NCI-H2171 (cell line): ENCODE measurements at regions not wholly inside any gene's neighbourhood (a gene's known extent, or its start where the extent isn't known, plus 50 kb on each side); places are given as distances from the start of the nearest gene placed in this dataset.

Experiments used
- DNase-seq: peaks from one replicate; lab custom pipeline; 2025; lab: John Stamatoyannopoulos, UW

DNA sequence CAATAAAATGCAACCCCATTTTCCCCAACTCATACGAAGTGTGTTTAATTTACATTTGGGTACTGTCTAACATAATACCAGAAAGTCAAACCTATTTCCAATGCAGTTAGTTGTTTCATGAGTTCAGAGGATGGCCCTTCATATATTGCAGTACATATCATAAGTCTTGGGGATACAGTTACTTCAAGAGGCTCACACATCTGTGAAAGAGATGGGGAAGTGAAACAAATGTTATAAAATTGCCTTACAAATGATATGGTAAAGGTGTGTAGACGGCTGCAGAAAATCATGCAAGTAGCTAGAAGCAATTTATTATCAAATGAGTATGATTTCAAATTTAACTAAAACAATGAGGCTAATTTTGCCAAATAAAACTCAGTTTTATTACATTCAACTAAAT lies 219.0 kb upstream of the CDH12 start:
- DNase-seq: no peak

DNA sequence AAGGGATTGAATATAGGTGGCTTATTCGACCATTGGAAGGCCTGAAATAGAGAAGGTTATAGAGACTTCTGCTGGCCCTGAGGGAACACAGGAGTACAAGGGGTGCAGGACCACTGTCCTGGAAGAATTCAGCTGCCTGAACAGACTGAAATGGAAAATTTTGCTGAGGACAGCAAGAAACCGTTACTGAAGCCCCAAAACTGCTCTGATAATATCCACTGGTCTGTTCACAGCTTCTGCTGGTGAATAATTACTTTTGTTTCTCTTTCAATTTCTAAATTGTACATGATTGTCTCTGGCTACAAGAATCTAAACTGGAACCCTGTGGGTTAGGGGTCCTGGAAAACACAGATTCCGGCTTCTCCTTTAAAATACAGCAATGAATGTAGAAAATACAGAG lies 218.5 kb upstream of the CDH12 start:
- no peak for DNase-seq

DNA sequence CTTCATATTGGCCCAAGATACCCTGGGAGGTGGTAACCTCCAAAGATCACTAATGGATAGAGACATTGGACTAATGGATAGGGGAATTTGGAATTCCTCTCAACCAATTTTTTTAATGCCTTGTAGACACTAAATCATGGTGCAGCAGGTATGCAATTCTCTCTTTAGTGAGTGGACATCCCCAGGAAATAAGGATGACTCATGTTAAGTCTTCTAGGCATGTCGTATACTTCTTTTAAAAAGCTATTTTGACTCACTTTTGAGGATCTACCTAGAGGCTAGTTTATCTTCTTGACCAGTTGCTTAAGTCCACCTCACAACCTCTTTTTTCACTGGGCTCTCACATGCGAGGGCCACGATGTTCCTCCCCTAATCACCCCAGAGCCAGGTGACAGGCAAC lies 211.6 kb upstream of the CDH12 start:
- DNase-seq: no peak

DNA sequence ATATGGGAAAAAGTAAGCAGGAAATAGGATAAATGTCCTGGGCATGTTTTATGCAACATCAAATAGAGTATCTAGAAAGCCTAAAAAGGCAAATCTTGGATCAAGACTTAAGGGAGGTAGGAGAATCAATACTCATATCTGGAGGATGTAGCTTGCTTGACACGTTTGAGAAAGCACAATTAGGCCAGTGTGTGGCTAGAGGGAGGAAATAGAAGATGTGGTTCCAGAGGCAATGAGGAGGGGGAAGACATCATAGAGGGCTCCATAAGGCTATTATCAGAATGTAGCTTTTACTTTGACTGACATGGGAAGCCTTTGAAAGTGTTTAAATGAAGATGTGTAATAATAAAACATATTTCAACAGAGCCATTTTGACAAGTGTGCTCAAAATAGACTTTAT lies 200.7 kb upstream of the CDH12 start:
- DNase-seq: no peak

DNA sequence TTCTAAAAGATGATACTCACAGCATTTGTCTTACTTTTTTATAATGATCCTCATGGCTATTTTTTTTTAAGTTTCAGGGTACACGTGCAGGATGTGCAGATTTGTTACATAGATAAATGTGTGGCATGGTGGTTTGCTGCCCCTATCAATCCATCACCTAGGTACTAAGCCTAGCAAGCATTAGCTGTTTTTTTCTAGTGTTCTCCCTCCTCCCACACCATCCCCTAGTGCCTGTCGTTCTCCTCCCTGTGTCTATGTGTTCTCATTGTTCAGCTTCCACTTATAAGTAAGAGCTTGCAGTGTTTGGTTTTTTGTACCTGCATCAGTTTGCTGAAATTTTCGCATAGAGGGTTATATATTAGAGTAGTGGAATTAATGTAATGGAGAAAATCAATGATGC lies 189.1 kb upstream of the CDH12 start:
- DNase-seq: no peak

DNA sequence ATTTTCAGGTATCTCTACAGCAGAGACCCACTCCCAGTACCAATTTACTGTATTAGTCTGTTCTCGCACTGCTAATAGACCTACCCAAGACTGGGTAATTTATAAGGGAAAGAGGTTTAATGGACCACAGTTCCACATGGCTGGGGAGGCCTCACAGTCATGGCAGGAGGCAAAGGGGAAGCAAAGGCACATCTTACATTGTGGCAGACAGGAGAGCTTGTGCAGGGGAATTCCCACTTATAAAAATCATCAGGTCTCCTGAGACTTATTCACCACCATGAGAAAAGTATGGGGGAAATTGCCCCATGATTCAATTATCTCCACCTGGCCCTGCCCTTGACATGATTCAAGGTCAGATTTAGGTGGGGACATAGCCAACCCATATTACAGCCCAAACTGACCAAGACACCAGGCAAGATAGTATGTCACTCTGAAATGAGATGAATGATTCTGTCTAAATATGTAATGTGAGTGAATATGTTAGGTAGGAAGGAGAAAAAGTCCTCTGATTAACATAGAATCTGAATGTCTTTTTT lies 182.5 kb upstream of the CDH12 start:
- DNase-seq: no peak

DNA sequence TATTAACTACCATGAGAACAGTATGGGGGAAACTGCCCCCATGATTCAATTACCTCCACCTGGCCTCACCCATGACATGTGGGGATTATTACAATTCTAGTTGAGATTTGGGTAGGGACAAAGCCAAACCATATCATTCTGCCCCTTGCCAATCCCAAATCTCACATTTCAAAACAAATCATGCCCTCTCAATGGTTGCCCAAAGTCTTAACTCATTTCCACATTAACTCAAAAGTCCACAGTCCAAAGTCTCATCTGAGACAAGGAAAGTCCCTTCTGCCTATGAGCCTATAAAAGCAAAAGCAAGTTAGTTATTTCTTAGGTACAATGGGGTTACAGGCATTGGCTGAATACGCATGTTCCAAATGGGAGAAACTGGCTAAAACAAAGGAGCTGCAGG lies 180.7 kb upstream of the CDH12 start:
- no peak for DNase-seq

DNA sequence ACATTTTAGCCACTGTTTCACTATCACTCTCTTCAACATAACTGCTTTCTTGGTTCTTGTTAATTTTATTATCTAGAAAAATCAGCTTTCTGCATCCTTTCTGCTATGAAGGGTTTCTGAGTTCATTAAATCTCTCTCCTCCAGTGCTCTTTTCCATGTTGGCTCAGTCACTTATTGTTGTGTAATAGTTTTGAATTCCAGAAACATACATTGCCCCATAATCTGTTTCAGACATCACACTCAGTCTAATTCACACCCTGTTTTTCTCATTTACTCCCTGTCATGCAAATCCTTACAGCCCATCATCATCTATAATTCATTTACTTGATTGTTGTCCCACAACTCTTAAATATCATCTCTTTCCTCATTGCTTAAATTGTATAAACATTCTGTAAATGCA lies 176.1 kb upstream of the CDH12 start:
- DNase-seq: no peak

GRCh38 chr5:23028445-23029021 lies 175.4 kb upstream of the CDH12 start:
- no peak for DNase-seq

- DNase-seq: no peak
Observed at GRCh38 chr5:23027830-23028229, 174.7 kb upstream of the CDH12 start.

DNA sequence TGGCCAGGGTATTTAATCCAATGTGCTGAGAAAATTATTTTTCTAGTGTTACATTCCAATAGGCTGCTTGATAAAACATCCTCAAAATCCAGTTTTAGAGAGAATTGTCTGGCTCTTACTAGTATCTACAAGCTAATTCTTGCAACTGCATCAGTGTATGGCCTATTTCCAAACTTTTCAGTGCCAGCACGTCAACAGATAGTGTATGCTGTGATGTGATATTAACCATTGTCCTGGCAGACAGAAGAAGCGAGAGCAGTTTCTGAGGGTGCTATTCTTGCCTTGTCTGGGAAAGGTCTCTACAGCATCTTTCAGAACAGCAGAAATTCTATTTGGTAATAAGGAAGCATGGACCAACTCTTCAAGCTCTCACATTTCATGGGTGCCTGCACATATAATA lies 174.2 kb upstream of the CDH12 start:
- DNase-seq: no peak

GRCh38 chr5:23026252-23027170 lies 173.4 kb upstream of the CDH12 start:
- peak; percentile 86 for DNase-seq

DNA sequence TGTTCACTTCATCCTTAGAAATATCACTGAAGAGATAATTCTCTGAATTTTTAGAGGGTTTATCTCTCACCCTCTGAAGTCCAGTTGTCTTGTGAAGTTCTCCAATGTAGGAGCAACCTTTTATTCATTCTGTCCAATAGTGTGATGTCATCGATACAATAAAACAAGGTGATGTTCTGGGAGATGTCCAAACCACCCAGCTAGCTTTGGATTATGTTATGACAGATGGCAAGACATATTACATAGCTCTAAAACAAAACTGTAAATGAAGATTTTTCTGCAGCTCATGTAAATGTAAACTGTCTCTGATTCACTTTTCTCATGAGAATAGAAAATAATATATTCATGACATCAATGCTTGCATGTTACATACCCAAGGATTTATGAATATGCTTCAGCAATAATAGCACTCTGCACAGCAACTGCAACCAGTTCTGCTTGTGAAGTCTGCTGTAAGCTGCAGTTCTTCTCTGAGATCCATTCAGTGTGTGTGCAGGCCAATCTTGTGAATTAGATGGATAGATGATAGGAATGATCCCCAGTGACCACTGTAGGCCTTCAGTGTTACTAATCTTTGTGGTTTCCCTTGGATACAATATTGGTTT lies 172.6 kb upstream of the CDH12 start:
- DNase-seq: no peak

- no peak for DNase-seq
Observed at GRCh38 chr5:23024470-23024869, 171.3 kb upstream of the CDH12 start.

DNA sequence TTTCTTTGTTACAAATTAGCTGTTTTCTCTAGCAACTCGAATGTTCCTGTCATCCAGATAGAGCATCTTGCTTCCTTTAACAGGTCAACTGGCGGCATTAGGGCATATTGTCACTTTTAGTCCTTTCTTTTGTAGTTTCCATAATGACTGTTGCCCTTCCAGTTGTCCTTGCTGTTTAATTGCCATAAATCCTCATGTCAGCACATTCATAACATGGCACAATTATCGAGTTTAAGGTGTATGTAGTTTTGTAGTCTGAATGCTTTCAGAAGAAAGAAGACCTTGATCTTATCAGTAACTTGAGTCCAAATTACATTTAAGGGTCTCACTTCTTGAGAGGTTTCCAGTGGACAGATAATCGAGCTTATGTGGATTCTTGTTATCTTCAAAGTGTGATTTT lies 161.7 kb upstream of the CDH12 start:
- DNase-seq: no peak

DNA sequence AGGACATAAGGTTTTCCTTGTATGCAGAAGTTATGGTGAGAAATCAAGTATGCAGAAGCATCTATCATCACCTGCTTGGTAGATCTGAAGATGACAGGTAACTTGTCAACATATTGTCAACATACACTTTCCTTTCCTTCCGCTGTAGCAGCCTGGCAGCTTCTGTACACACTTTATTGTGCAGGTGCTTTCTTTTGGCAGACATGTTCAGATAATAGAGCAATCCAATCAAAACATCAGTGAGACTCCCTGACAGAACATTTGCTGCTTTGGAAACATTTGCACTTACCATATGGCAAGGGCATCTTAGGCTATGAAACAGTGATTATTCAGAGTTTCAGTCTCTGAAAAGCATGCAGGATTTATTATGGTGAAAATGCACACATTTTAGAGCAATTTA lies 161.1 kb upstream of the CDH12 start:
- DNase-seq: peak; percentile 75

- DNase-seq: no peak
Observed at GRCh38 chr5:23013395-23013998, 160.4 kb upstream of the CDH12 start.

DNA sequence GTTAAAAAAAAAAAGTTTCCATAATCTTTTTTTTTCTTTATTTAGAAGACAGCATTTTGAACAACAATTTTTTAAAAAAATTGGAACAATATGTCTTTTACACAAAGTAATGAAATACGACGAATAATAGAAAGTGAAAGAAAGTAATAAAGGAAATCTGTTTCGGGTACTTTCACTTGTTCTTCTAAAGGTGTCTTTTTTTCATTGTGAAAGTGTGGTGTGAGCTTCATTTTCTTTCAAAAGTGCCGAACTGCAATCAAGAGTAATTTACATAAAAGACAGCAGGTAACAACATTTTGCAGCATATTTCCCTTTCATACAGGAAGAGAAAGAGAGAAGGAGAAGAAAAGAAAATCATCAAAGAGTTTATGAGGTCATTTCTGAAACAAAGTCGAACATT lies 159.7 kb upstream of the CDH12 start:
- DNase-seq: no peak

DNA sequence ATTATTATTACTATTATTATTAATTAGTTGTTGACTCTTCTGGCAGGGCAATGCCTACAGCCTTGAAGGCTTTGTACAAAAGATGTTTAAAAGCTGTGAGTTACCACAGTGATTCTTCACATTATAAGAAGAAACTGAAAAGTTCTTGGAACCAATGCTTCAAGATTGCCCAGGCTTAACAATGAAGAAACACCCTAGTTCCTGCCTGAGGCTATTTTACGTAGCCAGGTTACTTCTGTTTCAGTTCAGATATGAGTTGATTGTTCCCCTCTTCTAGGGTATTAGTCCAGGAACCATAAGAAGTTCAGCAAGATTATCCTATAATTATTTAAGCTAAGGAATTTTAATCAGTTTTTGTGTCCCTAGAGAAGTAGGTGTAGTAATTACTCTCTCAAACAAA lies 154.6 kb upstream of the CDH12 start:
- DNase-seq: no peak

GRCh38 chr5:23007236-23007635 lies 154.1 kb upstream of the CDH12 start:
- no peak for DNase-seq

DNA sequence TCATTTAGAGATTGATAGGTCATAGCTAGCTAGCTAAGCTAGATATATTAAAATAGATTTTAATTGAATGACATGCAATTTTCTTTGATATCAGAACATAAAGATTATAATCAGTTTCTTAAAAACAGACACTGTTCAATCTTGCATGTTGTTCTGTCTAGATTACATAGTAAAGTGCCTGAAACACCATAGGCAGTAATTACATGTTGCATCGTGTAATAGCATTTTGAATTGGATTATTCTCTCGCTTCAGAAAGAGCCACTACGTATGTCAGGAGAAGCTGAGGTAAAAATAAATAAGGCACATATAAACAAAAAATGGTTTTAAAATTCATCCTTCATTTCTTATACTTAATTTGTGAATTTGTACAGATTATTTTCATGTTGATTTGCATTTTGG lies 148.0 kb upstream of the CDH12 start:
- no peak for DNase-seq

GRCh38 chr5:22998774-22999173 lies 145.6 kb upstream of the CDH12 start:
- DNase-seq: no peak

- no peak for DNase-seq
Observed at GRCh38 chr5:22998362-22998761, 145.2 kb upstream of the CDH12 start.
